ENCODE measurements at regions not wholly inside any gene's neighbourhood (a gene's known extent, or its start where the extent isn't known, plus 50 kb on each side); places are given as distances from the start of the nearest gene placed in this dataset.

GRCh38 chr15:91622235-91622634 lies 231.3 kb upstream of the SLCO3A1 start:
- no peak overlapping the region for H3K4me3 ChIP-seq
- WGBS, 2 donors: 54 to 64% methylated on average over 4 of the region's 4 CpGs
- H3K27me3 ChIP-seq: no peaks in the 10 kb centered on the region
- H3K27ac ChIP-seq: no peak overlapping the region
- peaks cover 6% of the 10 kb centered on the region for H3K4me1 ChIP-seq
- no peak for TF ChIP-seq CTCF (IDR thresholded peaks at IDR 0.05)
- TF ChIP-seq POLR2A (IDR thresholded peaks at IDR 0.05): no peak
- no peaks in the 10 kb centered on the region for H3K36me3 ChIP-seq (replicated peaks in 1 of 2; ENCODE audit: insufficient read depth in 1 of 2, low read depth in 2 of 2)
- DNase-seq: no peak
- intact Hi-C loops (cut with DNase I): no loop called here
- no peaks in the 10 kb centered on the region for H3K9me3 ChIP-seq
- no peak for ATAC-seq

GRCh38 chr15:91622711-91623342 lies 230.7 kb upstream of the SLCO3A1 start:
- no peak for ATAC-seq
- WGBS, 2 donors: 64 to 69% methylated on average over 8 of the region's 8 CpGs
- DNase-seq: no peak
- Histone ChIP-seq H3K4me3 (no peak overlapping the region), H3K27me3 (no peaks in the 10 kb centered on the region), H3K4me1 (peaks cover 12% of the 10 kb centered on the region), H3K9me3 (no peaks in the 10 kb centered on the region), H3K36me3 (replicated peaks in 1 of 2; ENCODE audit: insufficient read depth in 1 of 2, low read depth in 2 of 2) (no peaks in the 10 kb centered on the region), H3K27ac (no peak overlapping the region)
- intact Hi-C loops (cut with DNase I): no loop called here
- TF ChIP-seq POLR2A (IDR thresholded peaks at IDR 0.05): no peak
- TF ChIP-seq CTCF (IDR thresholded peaks at IDR 0.05): no peak

- Histone ChIP-seq H3K4me3 (no peak overlapping the region), H3K4me1 (peaks cover 18% of the 10 kb centered on the region), H3K27me3 (no peaks in the 10 kb centered on the region), H3K36me3 (replicated peaks in 1 of 2; ENCODE audit: insufficient read depth in 1 of 2, low read depth in 2 of 2) (no peaks in the 10 kb centered on the region), H3K9me3 (no peaks in the 10 kb centered on the region), H3K27ac (no peak overlapping the region)
- 48 to 75% methylated on average over 3 of the region's 3 CpGs for WGBS, 2 donors
- no peak for ATAC-seq
- TF ChIP-seq CTCF (IDR thresholded peaks at IDR 0.05) (no peak), POLR2A (IDR thresholded peaks at IDR 0.05) (no peak)
- intact Hi-C loops (cut with DNase I): no loop called here
- no peak for DNase-seq
Observed at GRCh38 chr15:91624353-91624968, 229.0 kb upstream of the SLCO3A1 start.

- ATAC-seq: no peak
- Histone ChIP-seq H3K4me1 (peaks cover 18% of the 10 kb centered on the region), H3K27ac (no peak overlapping the region), H3K36me3 (replicated peaks in 1 of 2; ENCODE audit: insufficient read depth in 1 of 2, low read depth in 2 of 2) (no peaks in the 10 kb centered on the region), H3K4me3 (no peak overlapping the region), H3K9me3 (no peaks in the 10 kb centered on the region), H3K27me3 (no peaks in the 10 kb centered on the region)
- no peak for DNase-seq
- WGBS, 2 donors: 73 to 82% methylated on average over 6 of the region's 6 CpGs
- TF ChIP-seq POLR2A (IDR thresholded peaks at IDR 0.05) (no peak), CTCF (IDR thresholded peaks at IDR 0.05) (no peak)
- intact Hi-C loops (cut with DNase I): no loop called here
Observed at GRCh38 chr15:91625506-91625905, 228.0 kb upstream of the SLCO3A1 start.

All from body of pancreas (tissue), 4 donors.